ENCODE measurements at regions not wholly inside any gene's neighbourhood (a gene's known extent, or its start where the extent isn't known, plus 50 kb on each side); places are given as distances from the start of the nearest gene placed in this dataset.
"Not testable (repeated sequence)": the region's sequence is repeated elsewhere in the genome, so short reads cannot be mapped to it uniquely, and the experiment has no call there.

- not testable (repeated sequence) for H3K27ac ChIP-seq (ENCODE audit: low read length); DNase-seq; H3K4me3 ChIP-seq (ENCODE audit: low read length); H3K9me3 ChIP-seq (replicated peaks; ENCODE audit: control insufficient read depth, low read depth, low read length); H3K27me3 ChIP-seq (ENCODE audit: control insufficient read depth, insufficient read depth, low read length); H3K36me3 ChIP-seq (ENCODE audit: control insufficient read depth, insufficient read depth, low read length); H3K4me1 ChIP-seq (ENCODE audit: control insufficient read depth, insufficient read depth, low read length)
Observed at GRCh38 chr10:47711428-47711827, 52.0 kb downstream of the SYT15B start.

- not testable (repeated sequence) for H3K9me3 ChIP-seq (replicated peaks; ENCODE audit: control insufficient read depth, low read depth, low read length); H3K27me3 ChIP-seq (ENCODE audit: control insufficient read depth, insufficient read depth, low read length); DNase-seq; H3K4me3 ChIP-seq (ENCODE audit: low read length); H3K4me1 ChIP-seq (ENCODE audit: control insufficient read depth, insufficient read depth, low read length); H3K36me3 ChIP-seq (ENCODE audit: control insufficient read depth, insufficient read depth, low read length); H3K27ac ChIP-seq (ENCODE audit: low read length)
- WGBS (ENCODE audit: insufficient coverage): no CpG with 5 or more reads among the region's 4 CpGs
Observed at GRCh38 chr10:47710443-47710842, 52.9 kb downstream of the SYT15B start.

- not testable (repeated sequence) for H3K9me3 ChIP-seq (replicated peaks; ENCODE audit: control insufficient read depth, low read depth, low read length); H3K27ac ChIP-seq (ENCODE audit: low read length); H3K27me3 ChIP-seq (ENCODE audit: control insufficient read depth, insufficient read depth, low read length); H3K36me3 ChIP-seq (ENCODE audit: control insufficient read depth, insufficient read depth, low read length); H3K4me1 ChIP-seq (ENCODE audit: control insufficient read depth, insufficient read depth, low read length)
- peak overlapping the region; percentile 34 for H3K4me3 ChIP-seq (ENCODE audit: low read length)
- no CpG with 5 or more reads among the region's 66 CpGs for whole genome bisulfite sequencing (ENCODE audit: insufficient coverage)
- DNase-seq: peak; percentile 6
Observed at GRCh38 chr10:47705698-47706414, 57.5 kb downstream of the SYT15B start.

GRCh38 chr10:47701285-47701684, 62.1 kb downstream of the SYT15B start:
- no CpG with 5 or more reads among the region's 1 CpG for WGBS (ENCODE audit: insufficient coverage)
- not testable (repeated sequence) for H3K9me3 ChIP-seq (replicated peaks; ENCODE audit: control insufficient read depth, low read depth, low read length); H3K4me3 ChIP-seq (ENCODE audit: low read length); H3K27me3 ChIP-seq (ENCODE audit: control insufficient read depth, insufficient read depth, low read length); DNase-seq; H3K36me3 ChIP-seq (ENCODE audit: control insufficient read depth, insufficient read depth, low read length); H3K4me1 ChIP-seq (ENCODE audit: control insufficient read depth, insufficient read depth, low read length); H3K27ac ChIP-seq (ENCODE audit: low read length)

- H3K27me3 ChIP-seq (ENCODE audit: control insufficient read depth, insufficient read depth, low read length); H3K9me3 ChIP-seq (replicated peaks; ENCODE audit: control insufficient read depth, low read depth, low read length); H3K27ac ChIP-seq (ENCODE audit: low read length): not testable (repeated sequence)
Observed at GRCh38 chr10:47699854-47700253, 63.5 kb downstream of the SYT15B start.

GRCh38 chr10:47696170-47696569, 67.2 kb downstream of the SYT15B start:
- H3K36me3 ChIP-seq (ENCODE audit: control insufficient read depth, insufficient read depth, low read length); H3K4me1 ChIP-seq (ENCODE audit: control insufficient read depth, insufficient read depth, low read length); DNase-seq; H3K27ac ChIP-seq (ENCODE audit: low read length); H3K9me3 ChIP-seq (replicated peaks; ENCODE audit: control insufficient read depth, low read depth, low read length); H3K4me3 ChIP-seq (ENCODE audit: low read length); H3K27me3 ChIP-seq (ENCODE audit: control insufficient read depth, insufficient read depth, low read length): not testable (repeated sequence)
- no CpG with 5 or more reads among the region's 1 CpG for WGBS (ENCODE audit: insufficient coverage)

More at GRCh38 chr10:47699854-47700253, 63.5 kb downstream of the SYT15B start:
- DNase-seq; H3K4me1 ChIP-seq (ENCODE audit: control insufficient read depth, insufficient read depth, low read length); H3K36me3 ChIP-seq (ENCODE audit: control insufficient read depth, insufficient read depth, low read length); H3K4me3 ChIP-seq (ENCODE audit: low read length): not testable (repeated sequence)

GRCh38 chr10:47695149-47695548, 68.2 kb downstream of the SYT15B start:
- not testable (repeated sequence) for H3K27me3 ChIP-seq (ENCODE audit: control insufficient read depth, insufficient read depth, low read length); H3K36me3 ChIP-seq (ENCODE audit: control insufficient read depth, insufficient read depth, low read length); H3K9me3 ChIP-seq (replicated peaks; ENCODE audit: control insufficient read depth, low read depth, low read length); H3K4me1 ChIP-seq (ENCODE audit: control insufficient read depth, insufficient read depth, low read length); DNase-seq; H3K4me3 ChIP-seq (ENCODE audit: low read length); H3K27ac ChIP-seq (ENCODE audit: low read length)
- no CpG with 5 or more reads among the region's 3 CpGs for WGBS (ENCODE audit: insufficient coverage)

GRCh38 chr10:47690304-47690703, 73.1 kb downstream of the SYT15B start:
- no CpG with 5 or more reads among the region's 6 CpGs for WGBS (ENCODE audit: insufficient coverage)
- not testable (repeated sequence) for H3K36me3 ChIP-seq (ENCODE audit: control insufficient read depth, insufficient read depth, low read length); H3K4me3 ChIP-seq (ENCODE audit: low read length); DNase-seq; H3K9me3 ChIP-seq (replicated peaks; ENCODE audit: control insufficient read depth, low read depth, low read length); H3K4me1 ChIP-seq (ENCODE audit: control insufficient read depth, insufficient read depth, low read length); H3K27ac ChIP-seq (ENCODE audit: low read length); H3K27me3 ChIP-seq (ENCODE audit: control insufficient read depth, insufficient read depth, low read length)

GRCh38 chr10:47683826-47684475, 79.4 kb downstream of the SYT15B start:
- H3K4me1 ChIP-seq (ENCODE audit: control insufficient read depth, insufficient read depth, low read length); H3K4me3 ChIP-seq (ENCODE audit: low read length); H3K36me3 ChIP-seq (ENCODE audit: control insufficient read depth, insufficient read depth, low read length); H3K9me3 ChIP-seq (replicated peaks; ENCODE audit: control insufficient read depth, low read depth, low read length); H3K27me3 ChIP-seq (ENCODE audit: control insufficient read depth, insufficient read depth, low read length); H3K27ac ChIP-seq (ENCODE audit: low read length); DNase-seq: not testable (repeated sequence)
- no CpG with 5 or more reads among the region's 3 CpGs for WGBS (ENCODE audit: insufficient coverage)

GRCh38 chr10:47681638-47681990, 81.8 kb downstream of the SYT15B start:
- H3K36me3 ChIP-seq (ENCODE audit: control insufficient read depth, insufficient read depth, low read length); H3K4me1 ChIP-seq (ENCODE audit: control insufficient read depth, insufficient read depth, low read length); DNase-seq; H3K4me3 ChIP-seq (ENCODE audit: low read length); H3K9me3 ChIP-seq (replicated peaks; ENCODE audit: control insufficient read depth, low read depth, low read length); H3K27ac ChIP-seq (ENCODE audit: low read length); H3K27me3 ChIP-seq (ENCODE audit: control insufficient read depth, insufficient read depth, low read length): not testable (repeated sequence)
- no CpG with 5 or more reads among the region's 6 CpGs for WGBS (ENCODE audit: insufficient coverage)
